KMS-11 (cell line): ENCODE measurements at regions not wholly inside any gene's neighbourhood (a gene's known extent, or its start where the extent isn't known, plus 50 kb on each side); places are given as distances from the start of the nearest gene placed in this dataset.

Experiments
- H2AFZ ChIP-seq: fragments of 200-600 bp; sonication (generic); 2 replicates; pipeline ENCODE4 v1.6.1; 2016; ENCODE audit warnings: antibody characterized with exemption, mixed run types, low read depth
- H3K27ac ChIP-seq: fragments of 200-600 bp; sonication (generic); 2 replicates; pipeline ENCODE4 v1.6.1; 2016; ENCODE audit warnings: mild to moderate bottlenecking, mixed run types
- H3K27me3 ChIP-seq: fragments of 200-600 bp; sonication (generic); 2 replicates; pipeline ENCODE4 v1.6.1; 2017; ENCODE audit warnings: mild to moderate bottlenecking, low read depth, mixed run types, moderate library complexity; ENCODE audit not compliant: insufficient read depth
- H3K36me3 ChIP-seq: fragments of 200-600 bp; sonication (generic); 2 replicates; pipeline ENCODE4 v1.6.1; 2017; ENCODE audit warnings: mild to moderate bottlenecking, mixed run types; ENCODE audit not compliant: insufficient read depth
- H3K4me1 ChIP-seq: fragments of 200-600 bp; sonication (generic); 2 replicates; pipeline ENCODE4 v1.6.1; 2016; ENCODE audit warnings: mild to moderate bottlenecking, low read depth, mixed run types; ENCODE audit not compliant: poor library complexity, severe bottlenecking
- H3K4me2 ChIP-seq: fragments of 200-600 bp; sonication (generic); 2 replicates; pipeline ENCODE4 v1.7.0; 2016; ENCODE audit warnings: mild to moderate bottlenecking, mixed run types
- H3K4me3 ChIP-seq: fragments of 200-600 bp; sonication (generic); IDR thresholded peaks from 2 replicates; pipeline ENCODE4 v1.6.1; 2017; ENCODE audit warnings: low read depth, low read length, mixed read lengths; ENCODE audit not compliant: insufficient read depth
- H3K79me2 ChIP-seq: fragments of 200-600 bp; sonication (generic); 2 replicates; pipeline ENCODE4 v1.6.1; 2016; ENCODE audit warnings: low read depth, mixed run types; ENCODE audit not compliant: insufficient read depth
- H3K9ac ChIP-seq: fragments of 200-600 bp; sonication (generic); 2 replicates; pipeline ENCODE4 v1.6.1; 2016; ENCODE audit warnings: mild to moderate bottlenecking, mixed run types
- H4K20me1 ChIP-seq: fragments of 200-600 bp; sonication (generic); 2 replicates; pipeline ENCODE4 v1.6.1; 2016; ENCODE audit warnings: mild to moderate bottlenecking, mixed run types; ENCODE audit not compliant: insufficient read depth
- TF ChIP-seq, protein P1 (sequence below): fragments of 200-600 bp; sonication (generic); conservative IDR thresholded peaks from 2 replicates; pipeline ENCODE4 v1.6.1; 2017; ENCODE audit warnings: low read depth, mild to moderate bottlenecking, antibody characterized with exemption, low read length, moderate library complexity, mixed read lengths

DNA sequence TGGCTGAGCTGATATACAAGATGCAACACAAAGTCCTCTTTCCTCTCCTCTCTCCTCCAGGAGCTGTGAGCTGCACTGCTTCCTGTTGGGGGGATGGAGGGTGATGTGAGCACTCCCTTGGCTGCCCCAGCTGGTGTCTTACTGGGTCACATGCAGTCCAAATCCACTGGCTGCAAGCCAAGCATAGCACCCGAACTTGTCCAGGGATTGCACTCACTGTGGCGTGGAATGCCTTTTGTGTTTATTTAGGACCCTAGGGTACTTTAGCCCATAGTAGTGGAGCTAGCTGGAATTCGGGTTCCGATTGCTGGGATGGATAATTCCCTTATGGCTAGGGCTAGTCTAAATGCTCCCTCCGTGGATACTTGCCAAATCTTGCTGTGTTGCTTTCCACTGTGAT, 424.9 kb upstream of the SYT1 start:
- Histone ChIP-seq H3K27ac (no peak overlapping the region), H3K4me1 (no peaks in the 10 kb centered on the region), H2AFZ (no peak overlapping the region), H3K79me2 (no peaks in the 10 kb centered on the region), H3K9ac (no peak overlapping the region), H3K4me2 (no peak overlapping the region), H4K20me1 (no peaks in the 10 kb centered on the region), H3K4me3 (no peak overlapping the region), H3K36me3 (no peaks in the 10 kb centered on the region), H3K27me3 (no peaks in the 10 kb centered on the region)
- TF ChIP-seq, protein P1, sequence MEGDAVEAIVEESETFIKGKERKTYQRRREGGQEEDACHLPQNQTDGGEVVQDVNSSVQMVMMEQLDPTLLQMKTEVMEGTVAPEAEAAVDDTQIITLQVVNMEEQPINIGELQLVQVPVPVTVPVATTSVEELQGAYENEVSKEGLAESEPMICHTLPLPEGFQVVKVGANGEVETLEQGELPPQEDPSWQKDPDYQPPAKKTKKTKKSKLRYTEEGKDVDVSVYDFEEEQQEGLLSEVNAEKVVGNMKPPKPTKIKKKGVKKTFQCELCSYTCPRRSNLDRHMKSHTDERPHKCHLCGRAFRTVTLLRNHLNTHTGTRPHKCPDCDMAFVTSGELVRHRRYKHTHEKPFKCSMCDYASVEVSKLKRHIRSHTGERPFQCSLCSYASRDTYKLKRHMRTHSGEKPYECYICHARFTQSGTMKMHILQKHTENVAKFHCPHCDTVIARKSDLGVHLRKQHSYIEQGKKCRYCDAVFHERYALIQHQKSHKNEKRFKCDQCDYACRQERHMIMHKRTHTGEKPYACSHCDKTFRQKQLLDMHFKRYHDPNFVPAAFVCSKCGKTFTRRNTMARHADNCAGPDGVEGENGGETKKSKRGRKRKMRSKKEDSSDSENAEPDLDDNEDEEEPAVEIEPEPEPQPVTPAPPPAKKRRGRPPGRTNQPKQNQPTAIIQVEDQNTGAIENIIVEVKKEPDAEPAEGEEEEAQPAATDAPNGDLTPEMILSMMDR = no peak

DNA sequence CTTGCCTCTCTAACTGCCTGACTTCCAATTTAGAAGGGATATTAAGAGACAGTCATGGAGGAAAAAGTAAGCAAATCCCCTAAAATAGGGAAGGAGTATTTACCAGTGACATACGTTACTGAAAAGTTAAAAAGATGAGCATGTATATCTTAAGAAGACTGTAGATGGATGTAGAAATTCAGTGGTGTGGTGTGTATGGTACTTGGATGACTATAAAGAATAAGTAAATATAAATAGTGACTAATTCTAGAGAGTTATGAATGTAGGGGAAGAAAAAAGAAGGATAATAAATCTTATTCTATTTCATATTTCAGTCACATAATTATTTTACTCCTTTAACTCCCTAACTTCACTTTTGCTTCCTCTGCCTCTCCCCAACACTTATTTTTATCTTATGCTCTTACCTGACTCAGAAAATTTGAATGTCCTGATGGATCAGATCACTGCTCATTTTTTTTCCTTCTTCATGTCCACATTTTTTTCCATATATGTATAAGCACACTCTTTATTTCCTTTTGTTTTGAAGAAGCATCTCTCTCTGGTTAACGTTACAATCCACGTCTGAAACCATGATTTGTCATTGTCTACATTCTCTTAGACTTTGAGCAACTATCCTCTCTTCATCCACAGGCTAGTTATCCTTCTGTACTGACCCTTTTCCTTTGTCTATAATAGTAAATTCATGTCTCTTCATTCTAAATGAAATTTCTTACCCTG, 422.7 kb upstream of the SYT1 start:
- Histone ChIP-seq H2AFZ (no peak overlapping the region), H3K27ac (no peak overlapping the region), H3K36me3 (no peaks in the 10 kb centered on the region), H3K9ac (no peak overlapping the region), H3K4me3 (no peak overlapping the region), H3K4me2 (no peak overlapping the region), H4K20me1 (no peaks in the 10 kb centered on the region), H3K4me1 (no peaks in the 10 kb centered on the region), H3K79me2 (no peaks in the 10 kb centered on the region), H3K27me3 (no peaks in the 10 kb centered on the region)
- TF ChIP-seq, protein P1 = no peak

DNA sequence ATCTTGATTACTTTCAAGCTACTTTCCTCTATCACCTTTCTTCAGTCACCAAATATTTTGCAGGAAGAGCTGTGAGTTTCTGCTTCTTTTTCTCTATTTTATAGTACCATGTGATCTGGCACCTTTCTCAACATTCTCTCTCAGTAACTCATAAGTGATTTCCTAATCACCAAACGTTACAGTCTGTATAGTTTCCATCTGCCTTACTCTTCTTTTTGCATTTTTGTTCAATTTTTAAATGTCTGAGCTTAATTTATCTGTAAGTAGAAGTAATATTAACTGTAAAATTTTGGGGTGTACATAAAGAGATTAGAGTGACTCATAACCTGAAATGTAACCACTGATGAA, 422.1 kb upstream of the SYT1 start:
- H3K27ac ChIP-seq = no peak overlapping the region
- H3K4me1 ChIP-seq = no peaks in the 10 kb centered on the region
- no peak overlapping the region for H3K9ac ChIP-seq
- no peaks in the 10 kb centered on the region for H3K36me3 ChIP-seq
- no peak overlapping the region for H3K4me2 ChIP-seq
- H3K4me3 ChIP-seq = no peak overlapping the region
- H2AFZ ChIP-seq = no peak overlapping the region
- no peaks in the 10 kb centered on the region for H3K79me2 ChIP-seq
- H3K27me3 ChIP-seq = no peaks in the 10 kb centered on the region
- no peaks in the 10 kb centered on the region for H4K20me1 ChIP-seq
- TF ChIP-seq, protein P1 = no peak

DNA sequence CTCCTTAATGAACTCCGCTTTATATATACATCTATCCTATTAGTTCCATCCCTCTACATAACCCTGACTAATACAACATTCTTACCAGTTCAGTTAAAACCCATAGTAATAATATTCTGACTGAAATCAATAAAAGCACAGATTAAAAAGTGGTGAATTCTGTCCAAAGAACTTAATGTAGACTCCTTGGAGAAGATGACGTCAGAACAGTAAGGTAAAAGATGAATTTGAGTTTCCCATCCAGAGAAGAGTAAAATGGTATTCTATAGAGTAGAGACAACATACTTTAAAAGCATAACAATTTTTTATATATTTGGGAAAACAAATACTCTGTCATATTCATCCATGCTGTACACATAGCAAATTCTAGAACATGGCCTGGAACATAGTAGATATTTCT, 418.0 kb upstream of the SYT1 start:
- TF ChIP-seq, protein P1 = no peak
- H3K79me2 ChIP-seq = no peaks in the 10 kb centered on the region
- no peaks in the 10 kb centered on the region for H3K27me3 ChIP-seq
- no peak overlapping the region for H3K27ac ChIP-seq
- no peak overlapping the region for H2AFZ ChIP-seq
- H3K9ac ChIP-seq = no peak overlapping the region
- H3K4me2 ChIP-seq = no peak overlapping the region
- no peaks in the 10 kb centered on the region for H3K4me1 ChIP-seq
- H3K4me3 ChIP-seq = no peak overlapping the region
- H4K20me1 ChIP-seq = no peaks in the 10 kb centered on the region
- H3K36me3 ChIP-seq = no peaks in the 10 kb centered on the region
